IMR-90 (cell line): ENCODE measurements at regions not wholly inside any gene's neighbourhood (a gene's known extent, or its start where the extent isn't known, plus 50 kb on each side); places are given as distances from the start of the nearest gene placed in this dataset.

ENCODE experiments used
- ATAC-seq: fragments of 200-7000 bp; cut with Tn5 transposase; 2 replicates; pipeline ENCODE4 v1.9.1; 2020; ENCODE audit warnings: low read depth, mild to moderate bottlenecking, moderate library complexity
- BruUV-seq: library from RNA; stranded (reverse); fragments of 400-500 nt; replicated peaks from 2 replicates; lab custom pipeline; 2021; lab: Mats Ljungman, UMichigan
- CTCF ChIA-PET: fragments of 300-600 bp; formaldehyde crosslinking; extraction: SDS; loops from one replicate; lab custom pipeline; 2021; ENCODE audit warnings: antibody characterized with exemption; lab: Yijun Ruan, JAX
- POLR2A ChIA-PET: fragments of 300-600 bp; sonication (Branson Sonifier 250); formaldehyde crosslinking; loops from one replicate; lab custom pipeline; 2022; ENCODE audit warnings: antibody characterized with exemption; ENCODE audit not compliant: unreplicated experiment; lab: Charles Lee
- DNase-seq: peaks from one replicate; pipeline ENCODE4 v3.0.0; 2013
- H2AFZ ChIP-seq: replicated peaks from 2 replicates; pipeline ENCODE3; 2013; ENCODE audit warnings: low read length, mild to moderate bottlenecking; ENCODE audit not compliant: poor library complexity
- H2AK5ac ChIP-seq: 2 replicates; pipeline ENCODE4 v1.6.1; 2013; ENCODE audit warnings: low read depth, low read length, inconsistent platforms
- H2AK9ac ChIP-seq: replicated peaks from 2 replicates; pipeline ENCODE3; 2013; ENCODE audit warnings: mild to moderate bottlenecking, low read depth, low read length, moderate library complexity; ENCODE audit not compliant: poor library complexity
- H2BK120ac ChIP-seq: 2 replicates; pipeline ENCODE4 v1.6.1; 2013; ENCODE audit warnings: low read depth, low read length, inconsistent platforms
- H2BK15ac ChIP-seq: 3 replicates; pipeline ENCODE4 v1.6.1; 2013; ENCODE audit warnings: low read depth, low read length, inconsistent platforms
- H2BK20ac ChIP-seq: 2 replicates; pipeline ENCODE4 v1.6.1; 2013; ENCODE audit warnings: low read depth, mild to moderate bottlenecking, inconsistent platforms, low read length, moderate library complexity
- H2BK5ac ChIP-seq: 2 replicates; pipeline ENCODE4 v1.6.1; 2013; ENCODE audit warnings: mild to moderate bottlenecking, low read depth, low read length, inconsistent platforms; ENCODE audit not compliant: poor library complexity, severe bottlenecking
- H3K14ac ChIP-seq: replicated peaks from 2 replicates; pipeline ENCODE4 v1.6.1; 2013; ENCODE audit warnings: low read depth, low read length, inconsistent platforms
- H3K18ac ChIP-seq: 2 replicates; pipeline ENCODE4 v1.6.1; 2013; ENCODE audit warnings: low read depth, low read length, control low read depth
- H3K23ac ChIP-seq: 2 replicates; pipeline ENCODE4 v1.6.1; 2013; ENCODE audit warnings: low read depth, low read length, inconsistent platforms
- H3K27ac ChIP-seq: 2 replicates; pipeline ENCODE4 v1.5.1; 2013; ENCODE audit warnings: mild to moderate bottlenecking, control low read depth, low read length; ENCODE audit not compliant: insufficient read depth
- H3K27me3 ChIP-seq: 2 replicates; pipeline ENCODE4 v1.6.1; 2013; ENCODE audit warnings: low read length; ENCODE audit not compliant: control insufficient read depth, insufficient read depth
- H3K36me3 ChIP-seq: 2 replicates; pipeline ENCODE4 v1.6.1; 2013; ENCODE audit warnings: low read length, mixed read lengths; ENCODE audit not compliant: control insufficient read depth, insufficient read depth
- H3K4ac ChIP-seq: 2 replicates; pipeline ENCODE4 v1.6.1; 2013; ENCODE audit warnings: low read depth, low read length, inconsistent platforms
- H3K4me1 ChIP-seq: 2 replicates; pipeline ENCODE4 v1.6.1; 2013; ENCODE audit warnings: low read length, mixed read lengths; ENCODE audit not compliant: control insufficient read depth, insufficient read depth
- H3K4me2 ChIP-seq: 2 replicates; pipeline ENCODE4 v1.6.1; 2013; ENCODE audit warnings: low read depth, mild to moderate bottlenecking, control low read depth, low read length, moderate library complexity
- H3K4me3 ChIP-seq: 2 replicates; pipeline ENCODE4 v1.5.1; 2013; ENCODE audit warnings: low read depth, mild to moderate bottlenecking, control low read depth, low read length, moderate library complexity; ENCODE audit not compliant: insufficient read depth
- H3K56ac ChIP-seq: 2 replicates; pipeline ENCODE4 v1.6.1; 2013; ENCODE audit warnings: low read length, inconsistent platforms; ENCODE audit not compliant: insufficient read depth; ENCODE audit errors: extremely low read depth
- H3K79me1 ChIP-seq, 2 experiments: 2 replicates each; pipeline ENCODE4 v1.6.1; 2013; ENCODE audit warnings: low read length in 2 of 2, inconsistent platforms in 1 of 2, low read depth in 1 of 2
- H3K9ac ChIP-seq: 2 replicates; pipeline ENCODE4 v1.6.1; 2013; ENCODE audit warnings: low read depth, low read length, control low read depth
- H3K9me1 ChIP-seq: 2 replicates; pipeline ENCODE4 v1.6.1; 2013; ENCODE audit warnings: low read length, inconsistent platforms; ENCODE audit not compliant: insufficient read depth
- H3K9me3 ChIP-seq: 2 replicates; pipeline ENCODE4 v1.6.1; 2013; ENCODE audit warnings: low read length; ENCODE audit not compliant: control insufficient read depth, insufficient read depth
- H4K20me1 ChIP-seq: 2 replicates; pipeline ENCODE4 v1.6.1; 2013; ENCODE audit warnings: low read length, inconsistent platforms; ENCODE audit not compliant: insufficient read depth
- H4K5ac ChIP-seq: 2 replicates; pipeline ENCODE4 v1.6.1; 2013; ENCODE audit warnings: mild to moderate bottlenecking, low read depth, low read length, control low read depth
- H4K8ac ChIP-seq, 2 experiments: 2 replicates each; pipeline ENCODE4 v1.6.1; 2013; ENCODE audit warnings: low read depth in 2 of 2, low read length in 2 of 2, control low read depth in 1 of 2, inconsistent platforms in 1 of 2
- H4K91ac ChIP-seq: 2 replicates; pipeline ENCODE4 v1.6.1; 2013; ENCODE audit warnings: low read depth, low read length, inconsistent platforms; ENCODE audit not compliant: insufficient read depth
- CEBPB ChIP-seq: IDR thresholded peaks from 2 replicates; pipeline ENCODE4 v1.6.1; 2012; ENCODE audit warnings: low read depth, low read length, improper control_type of control experiment
- MXI1 ChIP-seq: IDR thresholded peaks from 2 replicates; pipeline ENCODE4 v1.6.1; 2012; ENCODE audit warnings: low read depth, mild to moderate bottlenecking, low read length, moderate library complexity, borderline replicate concordance
- RAD21 ChIP-seq: IDR thresholded peaks from 2 replicates; pipeline ENCODE4 v1.6.1; 2012; ENCODE audit warnings: low read length, improper control_type of control experiment
- RFX5 ChIP-seq: IDR thresholded peaks from 2 replicates; pipeline ENCODE4 v1.8.0; 2012; ENCODE audit warnings: low read depth, mild to moderate bottlenecking, low read length, moderate library complexity
- WGBS, 2 experiments: methylation state at CpG; one replicate each; pipeline versions ENCODE4 v1.1.5 to v1.1.7; 2013; ENCODE audit warnings: missing lambda C conversion rate in 2 of 2; ENCODE audit not compliant: insufficient read length in 1 of 2; ENCODE audit errors: extremely low coverage in 2 of 2; 5-methylcytosine and 5-hydroxymethylcytosine counted together
- dilution Hi-C: fragments of 300-500 bp; cut with HindIII; formaldehyde crosslinking; loops from one replicate; pipeline ENCODE4 v1.14.3; 2018; ENCODE audit warnings: low sequenced_read_pairs; ENCODE audit not compliant: unreplicated experiment
- in situ Hi-C: fragments of 300-500 bp; cut with MboI; formaldehyde crosslinking; loops from 3 replicates; pipeline ENCODE4 v1.14.3; 2019; ENCODE audit warnings: low sequenced_read_pairs, inconsistent platforms, mixed read lengths
- intact Hi-C: fragments of 100-400 bp; cut with micrococcal nuclease; formaldehyde crosslinking; loops from 2 replicates; pipeline ENCODE4 v1.10.0; 2022
- TF ChIP-seq, protein P1 (sequence below): fragments of 150-350 bp; IDR thresholded peaks from 2 replicates; pipeline ENCODE4 v1.6.1; 2017; ENCODE audit warnings: mild to moderate bottlenecking, antibody characterized with exemption, low read length, low read depth
- TF ChIP-seq, protein P2 (sequence below): fragments of 150-350 bp; IDR thresholded peaks from 2 replicates; pipeline ENCODE4 v1.6.1; 2016; ENCODE audit warnings: low read depth, mild to moderate bottlenecking, low read length, moderate library complexity, borderline replicate concordance

DNA sequence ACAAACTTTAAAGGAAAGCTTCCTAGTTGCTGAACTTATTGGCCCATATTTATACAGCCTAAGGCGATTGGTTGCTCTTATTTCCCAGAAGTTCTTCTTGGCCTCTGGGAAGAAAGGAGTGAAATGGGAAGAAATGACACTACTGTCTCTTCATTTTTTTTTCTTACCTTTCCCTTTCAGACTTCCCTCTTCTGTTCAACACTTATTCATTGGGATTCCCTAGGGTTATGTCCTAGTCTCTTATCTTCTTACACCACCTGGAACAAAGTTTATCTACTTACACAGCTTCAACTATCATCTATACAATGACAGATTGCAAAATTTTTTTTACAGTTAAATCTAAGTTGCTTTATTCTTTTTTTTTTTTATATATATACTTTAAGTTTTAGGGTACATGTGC is 68.0 kb downstream of the SNX12 start:
- Histone ChIP-seq H2AK5ac (no peak overlapping the region), H4K8ac (no peak overlapping the region), H3K9me1 (no peaks in the 10 kb centered on the region), H3K4ac (no peak overlapping the region), H2BK5ac (no peak overlapping the region), H3K23ac (no peak overlapping the region), H3K56ac (no peak overlapping the region), H2BK20ac (no peak overlapping the region), H3K9me3 (no peaks in the 10 kb centered on the region), H3K4me3 (no peak overlapping the region), H3K14ac (no peak overlapping the region), H4K5ac (no peak overlapping the region), H3K18ac (no peak overlapping the region), H2AK9ac (no peak overlapping the region), H4K91ac (no peak overlapping the region), H2AFZ (no peak overlapping the region), H2BK15ac (no peak overlapping the region), H3K36me3 (no peaks in the 10 kb centered on the region), H2BK120ac (no peak overlapping the region), H3K27me3 (peaks cover 8% of the 10 kb centered on the region), H4K20me1 (no peaks in the 10 kb centered on the region), H3K79me1 (no peaks in the 10 kb centered on the region), H3K27ac (no peak overlapping the region), H3K4me1 (no peaks in the 10 kb centered on the region), H3K4me2 (no peak overlapping the region), H3K9ac (no peak overlapping the region)
- BruUV-seq = no TSS peak
- ChIA-PET CTCF (no interaction called here), POLR2A (no interaction called here)
- intact Hi-C loops = no loop called here
- TF ChIP-seq RFX5 = no peak
- TF ChIP-seq, protein P1, sequence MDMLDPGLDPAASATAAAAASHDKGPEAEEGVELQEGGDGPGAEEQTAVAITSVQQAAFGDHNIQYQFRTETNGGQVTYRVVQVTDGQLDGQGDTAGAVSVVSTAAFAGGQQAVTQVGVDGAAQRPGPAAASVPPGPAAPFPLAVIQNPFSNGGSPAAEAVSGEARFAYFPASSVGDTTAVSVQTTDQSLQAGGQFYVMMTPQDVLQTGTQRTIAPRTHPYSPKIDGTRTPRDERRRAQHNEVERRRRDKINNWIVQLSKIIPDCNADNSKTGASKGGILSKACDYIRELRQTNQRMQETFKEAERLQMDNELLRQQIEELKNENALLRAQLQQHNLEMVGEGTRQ = no peak
- no peak for TF ChIP-seq MXI1
- TF ChIP-seq, protein P2, sequence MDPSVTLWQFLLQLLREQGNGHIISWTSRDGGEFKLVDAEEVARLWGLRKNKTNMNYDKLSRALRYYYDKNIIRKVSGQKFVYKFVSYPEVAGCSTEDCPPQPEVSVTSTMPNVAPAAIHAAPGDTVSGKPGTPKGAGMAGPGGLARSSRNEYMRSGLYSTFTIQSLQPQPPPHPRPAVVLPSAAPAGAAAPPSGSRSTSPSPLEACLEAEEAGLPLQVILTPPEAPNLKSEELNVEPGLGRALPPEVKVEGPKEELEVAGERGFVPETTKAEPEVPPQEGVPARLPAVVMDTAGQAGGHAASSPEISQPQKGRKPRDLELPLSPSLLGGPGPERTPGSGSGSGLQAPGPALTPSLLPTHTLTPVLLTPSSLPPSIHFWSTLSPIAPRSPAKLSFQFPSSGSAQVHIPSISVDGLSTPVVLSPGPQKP = no peak
- TF ChIP-seq CEBPB = no peak
- no peak for TF ChIP-seq RAD21
- DNase-seq (no peak), ATAC-seq (no peak)
- WGBS, 2 experiments = no CpG with 5 or more reads among the region's 1 CpG
- in situ Hi-C loops = no loop called here
- dilution Hi-C loops = no loop called here
